ENCODE measurements at regions not wholly inside any gene's neighbourhood (a gene's known extent, or its start where the extent isn't known, plus 50 kb on each side); places are given as distances from the start of the nearest gene placed in this dataset.
"Not testable (repeated sequence)": the region's sequence is repeated elsewhere in the genome, so short reads cannot be mapped to it uniquely, and the experiment has no call there.

DNA sequence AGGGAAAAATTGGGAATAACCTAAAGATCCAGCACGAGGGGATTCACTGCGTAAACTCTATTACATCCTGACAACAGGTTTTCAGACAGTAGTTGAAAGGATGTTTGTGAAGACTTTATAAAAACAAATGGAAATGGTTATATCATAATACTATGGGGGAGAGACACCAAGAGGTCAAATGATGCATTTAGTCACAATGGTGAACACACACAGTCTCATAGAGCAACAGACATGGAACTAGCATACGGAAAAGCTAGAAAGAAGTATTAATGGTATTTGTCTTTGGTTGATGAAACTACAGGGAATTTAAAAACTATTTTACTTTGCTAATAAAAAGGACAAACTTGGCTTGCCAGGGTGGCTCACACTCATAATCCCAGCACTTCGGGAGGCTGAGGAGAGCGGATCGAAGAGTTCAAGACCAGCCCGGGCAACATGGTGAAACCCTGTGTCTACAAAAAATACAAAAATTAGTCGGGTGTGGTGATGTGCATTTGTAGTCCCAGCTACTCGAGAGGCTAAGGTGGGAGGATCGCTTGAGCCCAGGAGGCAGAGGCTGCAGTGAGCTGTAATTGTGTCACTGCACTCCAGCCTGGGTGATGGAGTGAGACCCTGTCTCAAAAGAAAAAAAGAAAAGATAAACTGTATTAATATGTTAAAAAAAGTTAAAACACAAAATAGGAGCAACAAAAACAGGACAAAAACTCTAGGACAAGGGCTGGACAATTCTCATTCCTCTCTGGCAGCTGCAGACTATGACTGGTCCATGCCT is 94.8 kb downstream of the MYCN start:
- ATAC-seq: no peak

DNA sequence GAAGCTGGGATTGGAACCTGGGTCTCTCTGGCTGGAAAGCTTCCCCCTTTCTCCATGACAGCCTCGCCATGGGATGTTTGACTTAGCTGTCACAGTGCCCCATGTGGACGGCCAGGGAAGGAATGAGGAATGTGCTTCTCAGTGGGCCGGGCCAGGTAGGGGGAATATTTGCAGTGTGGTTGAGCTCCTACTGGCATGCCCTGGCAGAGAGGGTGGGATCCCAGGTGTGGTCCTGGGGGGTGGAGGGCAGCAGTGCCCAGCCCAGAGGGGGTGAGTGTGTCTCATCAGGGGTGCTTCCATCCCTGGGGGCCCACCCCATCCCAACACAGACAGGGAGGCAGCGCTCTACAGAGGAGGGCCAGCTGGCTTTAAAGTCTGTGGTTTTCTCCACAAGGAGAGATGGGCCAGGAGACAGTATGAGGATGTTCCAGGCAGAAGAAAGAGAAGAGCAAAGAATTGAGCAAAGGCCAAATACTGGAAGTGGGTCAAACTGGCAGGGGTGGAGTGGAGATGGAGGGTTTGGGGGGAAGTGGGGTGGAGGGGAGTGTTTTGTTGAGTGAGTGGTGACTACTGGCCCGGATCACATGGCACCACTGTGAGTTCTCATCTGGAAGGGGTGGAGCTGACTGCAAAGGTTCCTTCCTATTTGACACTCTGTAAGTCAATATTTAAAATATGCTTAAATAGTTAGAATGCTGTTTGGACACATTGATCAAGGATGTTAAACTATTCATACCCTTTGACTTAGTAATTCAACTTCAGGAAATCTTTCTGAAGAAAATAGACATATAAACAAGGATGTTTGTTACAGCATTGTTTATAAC is 94.0 kb downstream of the MYCN start:
- ATAC-seq: no peak

More for the DNA sequence above, 94.8 kb downstream of the MYCN start:
- no peak for DNase-seq

GRCh38 chr2:16033032-16033293 is 92.6 kb downstream of the MYCN start:
- DNase-seq (no peak), ATAC-seq (no peak)

More for the DNA sequence above, 94.0 kb downstream of the MYCN start:
- no peak for DNase-seq

GRCh38 chr2:16032282-16033031 is 92.1 kb downstream of the MYCN start:
- DNase-seq (no peak), ATAC-seq (no peak)

GRCh38 chr2:16031848-16032159 is 91.5 kb downstream of the MYCN start:
- ATAC-seq (no peak), DNase-seq (no peak)

- no peak for ATAC-seq
- DNase-seq: no peak
These were observed 90.9 kb downstream of the MYCN start for GRCh38 chr2:16031058-16031847.

GRCh38 chr2:16030206-16031057 is 90.1 kb downstream of the MYCN start:
- ATAC-seq (no peak), DNase-seq (no peak)

GRCh38 chr2:16028644-16029043 is 88.3 kb downstream of the MYCN start:
- ATAC-seq (no peak), DNase-seq (peak; percentile 16)

DNA sequence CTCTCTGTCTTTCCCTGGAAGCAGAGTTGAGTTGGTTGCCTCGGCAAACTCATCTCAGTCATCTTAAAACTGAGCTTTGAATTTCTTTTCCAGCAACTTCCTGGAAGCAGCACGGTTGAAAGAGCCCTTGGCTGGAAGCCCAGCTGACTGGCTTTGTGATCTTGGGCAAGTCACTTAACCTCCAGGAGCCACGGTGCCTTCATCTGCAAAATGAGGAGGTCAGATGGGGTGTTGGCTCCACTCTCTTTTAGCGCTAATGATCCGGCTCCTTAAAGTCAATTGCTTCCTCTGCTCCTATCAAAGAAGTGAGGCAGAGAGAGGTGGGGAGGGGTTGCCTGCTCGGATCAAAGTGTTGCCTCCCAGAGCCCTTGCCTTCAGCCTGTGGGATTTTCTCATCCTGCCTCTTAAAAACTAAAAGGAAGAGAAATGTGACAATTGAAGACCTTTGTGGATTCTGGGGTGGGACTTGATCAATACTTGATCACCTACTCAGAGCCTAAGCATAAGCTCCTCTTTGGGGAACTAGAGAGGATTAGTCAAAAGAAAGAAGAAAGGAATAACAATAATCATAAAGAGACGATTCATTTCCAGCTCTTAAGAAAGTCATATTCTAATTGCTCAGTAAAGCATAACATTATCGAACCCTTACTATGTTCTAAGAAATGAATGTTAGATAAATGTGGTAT is 86.6 kb downstream of the MYCN start:
- ATAC-seq: no peak
- no peak for DNase-seq

DNA sequence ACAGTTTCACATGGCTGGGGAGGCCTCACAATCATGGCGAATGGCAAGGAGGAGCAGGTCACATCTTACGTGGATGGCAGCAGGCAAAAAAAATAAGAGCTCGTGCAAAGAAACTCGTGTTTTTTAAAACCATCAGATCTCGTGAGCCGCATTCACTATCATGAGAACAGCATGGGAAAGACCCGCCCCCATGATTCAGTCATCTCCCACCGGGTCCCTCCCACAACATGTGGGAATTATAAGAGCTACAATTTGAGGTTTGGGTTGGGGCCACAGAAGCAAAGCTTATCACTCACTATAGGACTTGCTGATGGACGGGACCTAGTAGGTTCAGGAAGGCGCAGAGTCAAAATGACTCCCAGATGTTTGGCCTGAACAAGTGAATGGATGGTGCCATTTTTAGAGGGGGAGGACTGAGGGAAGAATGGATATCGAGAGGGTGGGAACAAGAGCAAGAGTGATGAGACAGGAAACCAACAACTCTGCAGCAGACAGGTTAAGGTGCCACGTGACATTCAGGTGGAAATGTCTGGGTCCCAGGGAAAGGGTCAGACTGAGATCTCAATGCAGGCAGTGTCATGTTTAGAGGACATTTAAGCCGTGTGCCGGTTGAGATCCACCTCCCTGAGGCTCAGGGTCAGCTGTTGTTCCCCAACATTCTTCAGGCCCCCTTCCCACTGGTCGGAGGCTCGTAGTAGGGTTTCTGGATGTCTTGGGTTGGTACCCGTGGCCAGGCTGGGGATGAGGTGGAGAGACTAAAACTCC is 85.7 kb downstream of the MYCN start:
- no peak for ATAC-seq
- no peak for DNase-seq

- ATAC-seq (no peak), DNase-seq (no peak)
These were observed 85.0 kb downstream of the MYCN start for GRCh38 chr2:16025211-16025875.

DNA sequence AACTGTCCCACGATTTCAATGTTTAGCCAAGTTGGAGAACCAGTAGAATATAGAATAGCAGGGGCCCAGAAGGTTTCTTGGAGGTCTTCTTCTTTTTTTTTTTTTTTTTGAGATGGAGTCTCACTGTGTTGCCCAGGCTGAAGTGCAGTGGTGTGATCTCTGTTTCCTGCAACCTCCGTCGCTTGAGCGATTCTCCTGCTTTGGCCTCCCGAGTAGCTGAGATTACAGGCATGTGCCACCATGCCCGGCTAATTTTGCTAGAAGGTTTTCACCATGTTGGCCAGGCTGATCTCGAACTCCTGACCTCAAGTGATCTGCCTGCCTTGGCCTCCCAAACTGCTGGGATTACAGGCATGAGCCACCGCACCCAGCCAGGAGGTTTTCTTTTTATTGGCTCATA is 84.3 kb downstream of the MYCN start:
- not testable (repeated sequence) for DNase-seq, ATAC-seq

DNA sequence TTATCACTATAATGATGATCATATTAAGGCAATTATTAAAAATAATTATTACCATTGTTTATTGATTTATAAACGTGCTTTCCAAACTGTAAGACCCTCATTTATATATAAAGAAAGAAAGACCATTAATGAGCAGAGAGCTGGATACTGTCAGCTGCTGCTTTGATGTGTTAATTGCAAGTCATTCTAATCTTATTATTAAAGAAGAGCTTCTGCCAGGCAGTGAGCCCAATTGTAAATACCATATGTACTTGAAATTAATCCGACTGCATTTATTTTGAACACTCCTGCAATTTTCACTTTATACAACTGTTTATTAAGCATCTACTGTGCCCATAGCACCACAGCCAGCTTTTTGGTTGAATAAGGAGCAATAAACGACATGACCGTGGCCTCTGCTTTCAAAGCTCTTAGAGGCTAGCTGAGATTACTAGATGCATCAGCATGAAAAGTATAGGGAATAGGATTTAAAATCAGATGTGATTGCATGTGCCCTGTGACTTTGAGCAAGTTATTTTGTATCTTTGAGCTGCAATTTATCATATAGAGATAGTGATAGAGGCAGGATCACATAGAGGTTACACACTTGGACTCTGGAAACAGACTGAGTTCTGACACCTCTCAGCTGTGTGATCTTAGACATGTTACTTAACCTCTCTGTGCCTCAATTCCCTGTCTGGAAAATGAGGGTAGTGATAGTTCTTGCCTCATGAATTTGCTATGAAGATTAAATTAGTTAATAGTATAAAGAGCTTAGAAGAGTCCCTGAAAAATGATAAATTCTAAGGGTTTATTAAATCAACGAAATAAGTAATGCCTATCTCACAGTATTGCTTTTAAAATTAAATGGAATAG is 83.4 kb downstream of the MYCN start:
- DNase-seq (no peak), ATAC-seq (no peak)

DNA sequence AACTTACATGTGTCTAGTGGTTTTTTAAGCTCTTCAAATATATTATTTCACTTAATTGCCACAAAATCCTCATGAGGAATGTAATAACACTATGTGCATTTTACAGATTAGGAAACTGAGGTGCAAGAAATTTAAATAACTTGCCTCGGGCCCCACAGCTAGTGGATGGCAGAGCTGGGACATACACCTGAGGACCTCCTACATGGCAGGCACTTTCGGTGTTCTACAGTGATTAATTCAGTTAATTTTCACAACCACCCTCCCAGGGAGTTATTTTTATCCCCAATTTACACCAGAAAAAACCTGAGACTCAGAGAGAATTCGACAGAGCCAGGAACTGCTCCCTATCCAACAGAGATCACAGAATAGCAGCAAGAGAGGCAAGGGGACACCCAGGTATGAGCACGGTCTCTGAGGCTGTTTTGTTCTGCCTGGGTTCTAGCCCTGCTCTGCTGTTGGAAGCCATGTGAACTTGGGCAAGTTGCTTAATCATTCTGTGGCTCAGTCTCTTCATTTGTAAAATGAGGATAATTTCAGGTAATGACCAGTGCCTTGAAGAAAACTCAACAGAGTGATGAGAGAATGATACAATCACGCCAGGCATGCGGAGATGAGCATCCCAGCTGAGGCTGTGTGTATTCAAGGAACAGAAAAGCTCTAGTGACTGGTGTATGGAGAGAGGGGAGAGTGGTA is 82.3 kb downstream of the MYCN start:
- DNase-seq: no peak
- ATAC-seq: no peak

- ATAC-seq (no peak), DNase-seq (no peak)
These were observed 81.4 kb downstream of the MYCN start for GRCh38 chr2:16021611-16022363.

- ATAC-seq (no peak), DNase-seq (no peak)
These were observed 80.1 kb downstream of the MYCN start for GRCh38 chr2:16020389-16021008.

Data from stimulated activated naive CD8-positive, alpha-beta T cell treated with anti-CD3 and anti-CD28 coated beads, Interleukin-15, Interleukin-2, amounts not matched to agents 100 U/mL and 50 U/mL, for 24 hours (primary cell).